ENCODE measurements at regions not wholly inside any gene's neighbourhood (a gene's known extent, or its start where the extent isn't known, plus 50 kb on each side); places are given as distances from the start of the nearest gene placed in this dataset.

- no TSS peak for BruUV-seq (replicated peaks)
- CTCF ChIA-PET (ENCODE audit: low intra/inter-chr PET ratio), result no interaction called here
- no peak overlapping the region for H3K4me2 ChIP-seq (ENCODE audit: insufficient read depth, low read length)
- WGBS (ENCODE audit: insufficient coverage, low coverage, missing lambda C conversion rate), result 1% methylated on average over 12 of the region's 12 CpGs
- no peaks in the 10 kb centered on the region for H3K9me1 ChIP-seq (ENCODE audit: control insufficient read depth, insufficient read depth, low read length)
- no peak overlapping the region for H2AFZ ChIP-seq (ENCODE audit: low read depth, low read length)
- no peaks in the 10 kb centered on the region for H3K9me3 ChIP-seq (replicated peaks; ENCODE audit: control insufficient read depth, insufficient read depth, low read depth, low read length)
- in situ Hi-C loops (cut with MboI), result no loop called here
- H3K4me1 ChIP-seq (replicated peaks in 1 of 2; ENCODE audit: control insufficient read depth in 2 of 2, insufficient read depth in 2 of 2, low read length in 2 of 2), result no peaks in the 10 kb centered on the region
- intact Hi-C loops (cut with micrococcal nuclease), result no loop called here
- ATAC-seq (no peak), DNase-seq (ENCODE audit: extremely low read depth in 1 of 4, low spot score in 3 of 4) (no peak), FAIRE-seq (no peak)
- POLR2A ChIA-PET, result no interaction called here
- no peak overlapping the region for H3K27ac ChIP-seq (ENCODE audit: extremely low read depth, low read depth, low read length)
- no peaks in the 10 kb centered on the region for H3K36me3 ChIP-seq (ENCODE audit: control insufficient read depth, insufficient read depth, low read length)
- H4K20me1 ChIP-seq (replicated peaks; ENCODE audit: control insufficient read depth, insufficient read depth, low read length), result no peaks in the 10 kb centered on the region
- H3K27me3 ChIP-seq (ENCODE audit: control insufficient read depth in 2 of 2, insufficient read depth in 2 of 2, low read length in 2 of 2), result no peaks in the 10 kb centered on the region
- H3K4me3 ChIP-seq, result no peak overlapping the region
- no peaks in the 10 kb centered on the region for H3K79me2 ChIP-seq (ENCODE audit: control insufficient read depth, insufficient read depth, low read length)
- no peak overlapping the region for H3K9ac ChIP-seq (ENCODE audit: insufficient read depth in 1 of 2, low read depth in 2 of 2, low read length in 2 of 2)
- no peak for TF ChIP-seq KHSRP (IDR thresholded peaks at IDR 0.05)
- no peak for TF ChIP-seq ELF1 (tag; IDR thresholded peaks at IDR 0.05)
- no peak for TF ChIP-seq ZNF695 (CRISPR knock-in tag; IDR thresholded peaks at IDR 0.05)
- TF ChIP-seq C11orf30 (IDR thresholded peaks at IDR 0.05; ENCODE audit: low read depth), result no peak
- no peak for TF ChIP-seq ATF6 (CRISPR knock-in tag; IDR thresholded peaks at IDR 0.05)
- no peak for TF ChIP-seq ZNF655 (CRISPR knock-in tag; IDR thresholded peaks at IDR 0.05)
- TF ChIP-seq SNIP1 (IDR thresholded peaks at IDR 0.05; ENCODE audit: low read depth), result no peak
- TF ChIP-seq BCLAF1 (IDR thresholded peaks at IDR 0.05; ENCODE audit: borderline replicate concordance in 1 of 2, control insufficient read depth in 1 of 2, low read depth in 2 of 2, low read length in 1 of 2), result no peak
Observed at GRCh38 chr14:89564286-89564957, 147.4 kb upstream of the FOXN3 start.
